PC-9 (cell line): ENCODE measurements at regions not wholly inside any gene's neighbourhood (a gene's known extent, or its start where the extent isn't known, plus 50 kb on each side); places are given as distances from the start of the nearest gene placed in this dataset.

ENCODE experiments used
- CTCF ChIP-seq: fragments of 200-600 bp; sonication (generic); conservative IDR thresholded peaks from 2 replicates; pipeline ENCODE4 v1.6.1; 2017; ENCODE audit warnings: mixed run types, antibody characterized with exemption, mild to moderate bottlenecking, moderate library complexity
- EZH2 ChIP-seq: fragments of 200-600 bp; sonication (generic); IDR thresholded peaks from 2 replicates; pipeline ENCODE4 v1.8.0; 2017; ENCODE audit warnings: antibody characterized with exemption, low read depth

- no peak for TF ChIP-seq CTCF
- TF ChIP-seq EZH2: no peak
Observed at GRCh38 chr4:33283818-33284217, 2563.6 kb downstream of the PCDH7 start.
